HG03432 (cell line): ENCODE measurements at regions not wholly inside any gene's neighbourhood (a gene's known extent, or its start where the extent isn't known, plus 50 kb on each side); places are given as distances from the start of the nearest gene placed in this dataset.
"Not testable (repeated sequence)": the region's sequence is repeated elsewhere in the genome, so short reads cannot be mapped to it uniquely, and the experiment has no call there.

ENCODE experiments used
- ATAC-seq: cut with Tn5 transposase; IDR thresholded peaks from one replicate; pipeline ENCODE4 v1.9.1; 2021; ENCODE audit warnings: mild to moderate bottlenecking, moderate library complexity; ENCODE audit not compliant: unreplicated experiment

- no peak for ATAC-seq
These were observed 78.3 kb upstream of the SLC16A7 start for GRCh38 chr12:59517522-59517921.

GRCh38 chr12:59500915-59501314 lies 94.9 kb upstream of the SLC16A7 start:
- no peak for ATAC-seq

GRCh38 chr12:59500335-59500734 lies 95.5 kb upstream of the SLC16A7 start:
- no peak for ATAC-seq

GRCh38 chr12:59499774-59500173 lies 96.1 kb upstream of the SLC16A7 start:
- peak; percentile 98 for ATAC-seq

- no peak for ATAC-seq
These were observed 101.2 kb upstream of the SLC16A7 start for GRCh38 chr12:59494617-59495016.

- ATAC-seq, result no peak
These were observed 104.0 kb upstream of the SLC16A7 start for GRCh38 chr12:59491877-59492276.

GRCh38 chr12:59486827-59487226 lies 109.0 kb upstream of the SLC16A7 start:
- ATAC-seq, result no peak

- peak; percentile 83 for ATAC-seq
These were observed 111.3 kb upstream of the SLC16A7 start for GRCh38 chr12:59484575-59484974.

- ATAC-seq, result not testable (repeated sequence)
These were observed 121.6 kb upstream of the SLC16A7 start for GRCh38 chr12:59474236-59474635.

GRCh38 chr12:59472273-59472672 lies 123.6 kb upstream of the SLC16A7 start:
- ATAC-seq, result peak; percentile 54

- ATAC-seq, result no peak
These were observed 135.7 kb upstream of the SLC16A7 start for GRCh38 chr12:59459966-59460660.

- no peak for ATAC-seq
These were observed 142.4 kb upstream of the SLC16A7 start for GRCh38 chr12:59453475-59453874.

- no peak for ATAC-seq
These were observed 143.1 kb upstream of the SLC16A7 start for GRCh38 chr12:59452746-59453145.

- no peak for ATAC-seq
These were observed 143.6 kb upstream of the SLC16A7 start for GRCh38 chr12:59452259-59452658.

GRCh38 chr12:59446116-59446515 lies 149.7 kb upstream of the SLC16A7 start:
- ATAC-seq, result no peak

- ATAC-seq, result no peak
These were observed 150.9 kb upstream of the SLC16A7 start for GRCh38 chr12:59444932-59445331.

- ATAC-seq, result no peak
These were observed 163.8 kb upstream of the SLC16A7 start for GRCh38 chr12:59432057-59432456.

GRCh38 chr12:59431266-59431665 lies 164.6 kb upstream of the SLC16A7 start:
- no peak for ATAC-seq

- ATAC-seq, result no peak
These were observed 166.1 kb upstream of the SLC16A7 start for GRCh38 chr12:59429766-59430165.

- no peak for ATAC-seq
These were observed 170.0 kb upstream of the SLC16A7 start for GRCh38 chr12:59425798-59426197.

- ATAC-seq, result not testable (repeated sequence)
These were observed 171.2 kb upstream of the SLC16A7 start for GRCh38 chr12:59424666-59425065.

GRCh38 chr12:59414051-59414450 lies 181.8 kb upstream of the SLC16A7 start:
- no peak for ATAC-seq

- ATAC-seq, result no peak
These were observed 187.4 kb upstream of the SLC16A7 start for GRCh38 chr12:59408431-59408830.
